Fibroblast of skin of left biceps (primary cell): ENCODE measurements at regions not wholly inside any gene's neighbourhood (a gene's known extent, or its start where the extent isn't known, plus 50 kb on each side); places are given as distances from the start of the nearest gene placed in this dataset.

ENCODE experiments used
- DNase-seq, 2 experiments: peaks; one replicate each; pipeline ENCODE4 v3.0.0-alpha.2; 2013; ENCODE audit warnings: low read depth in 2 of 2

GRCh38 chr4:11603591-11604194 is 175.0 kb upstream of the HS3ST1 start:
- no peak for DNase-seq

GRCh38 chr4:11602606-11603340 is 174.1 kb upstream of the HS3ST1 start:
- DNase-seq: no peak

GRCh38 chr4:11599064-11599463 is 170.4 kb upstream of the HS3ST1 start:
- DNase-seq: no peak

GRCh38 chr4:11598591-11598990 is 169.9 kb upstream of the HS3ST1 start:
- no peak for DNase-seq

- DNase-seq: no peak
Observed at GRCh38 chr4:11597506-11597905, 168.8 kb upstream of the HS3ST1 start.

- DNase-seq: no peak
Observed at GRCh38 chr4:11596989-11597388, 168.3 kb upstream of the HS3ST1 start.

GRCh38 chr4:11593576-11594116 is 165.0 kb upstream of the HS3ST1 start:
- no peak for DNase-seq

- no peak for DNase-seq
Observed at GRCh38 chr4:11592276-11592675, 163.6 kb upstream of the HS3ST1 start.

GRCh38 chr4:11590132-11590531 is 161.4 kb upstream of the HS3ST1 start:
- DNase-seq: no peak

GRCh38 chr4:11589676-11590075 is 161.0 kb upstream of the HS3ST1 start:
- DNase-seq: no peak

- no peak for DNase-seq
Observed at GRCh38 chr4:11587797-11588196, 159.1 kb upstream of the HS3ST1 start.

- no peak for DNase-seq
Observed at GRCh38 chr4:11585506-11585905, 156.8 kb upstream of the HS3ST1 start.

- no peak for DNase-seq
Observed at GRCh38 chr4:11568511-11568910, 139.8 kb upstream of the HS3ST1 start.

GRCh38 chr4:11566444-11567022 is 137.8 kb upstream of the HS3ST1 start:
- no peak for DNase-seq

- DNase-seq: no peak
Observed at GRCh38 chr4:11565899-11566298, 137.2 kb upstream of the HS3ST1 start.

GRCh38 chr4:11565213-11565612 is 136.5 kb upstream of the HS3ST1 start:
- no peak for DNase-seq

GRCh38 chr4:11564021-11564420 is 135.3 kb upstream of the HS3ST1 start:
- no peak for DNase-seq

GRCh38 chr4:11549525-11549924 is 120.8 kb upstream of the HS3ST1 start:
- no peak for DNase-seq

- no peak for DNase-seq
Observed at GRCh38 chr4:11548597-11549082, 119.9 kb upstream of the HS3ST1 start.

GRCh38 chr4:11546391-11547175 is 117.9 kb upstream of the HS3ST1 start:
- no peak for DNase-seq

GRCh38 chr4:11545651-11546050 is 117.0 kb upstream of the HS3ST1 start:
- no peak for DNase-seq

- no peak for DNase-seq
Observed at GRCh38 chr4:11544211-11544610, 115.5 kb upstream of the HS3ST1 start.
